Uterus (tissue), 3 donors: ENCODE measurements at regions not wholly inside any gene's neighbourhood (a gene's known extent, or its start where the extent isn't known, plus 50 kb on each side); places are given as distances from the start of the nearest gene placed in this dataset.

Experiments
- DNase-seq, 2 donors: peaks; one replicate each; pipeline ENCODE4 v3.0.0-alpha.2; 2019 to 2020
- H3K27ac ChIP-seq, 2 donors: fragments of 200-600 bp; sonication (generic); 1 replicate in 1 of 2; 2 replicates in 1 of 2; pipeline ENCODE4 v1.5.1; 2016 to 2018
- H3K27me3 ChIP-seq, 2 donors: fragments of 200-600 bp; sonication (generic); one replicate each; pipeline ENCODE4 v1.5.1; 2018 to 2019; ENCODE audit warnings: control low read depth in 1 of 2
- H3K36me3 ChIP-seq, 2 donors: fragments of 200-600 bp; sonication (generic); one replicate each; pipeline ENCODE4 v1.5.1; 2019; ENCODE audit warnings: control low read depth in 1 of 2
- H3K4me1 ChIP-seq, 2 donors: fragments of 200-600 bp; sonication (generic); one replicate each; pipeline ENCODE4 v1.5.1; 2018 to 2019; ENCODE audit warnings: control low read depth in 1 of 2
- H3K4me3 ChIP-seq, 2 donors: fragments of 200-600 bp; sonication (generic); 1 replicate in 1 of 2; 2 replicates in 1 of 2; pipeline ENCODE4 v1.5.1; 2018 to 2019; ENCODE audit warnings: mild to moderate bottlenecking in 1 of 2
- H3K9me3 ChIP-seq, 2 donors: fragments of 200-600 bp; sonication (generic); one replicate each; pipeline ENCODE4 v1.5.1; 2019; ENCODE audit warnings: control low read depth in 1 of 2
- POLR2A ChIP-seq, 2 donors: fragments of 450-650 bp; IDR thresholded peaks; one replicate each; pipeline ENCODE4 v1.6.1; 2016; ENCODE audit warnings: antibody characterized with exemption in 2 of 2, mild to moderate bottlenecking in 1 of 2, moderate library complexity in 1 of 2
- intact Hi-C: fragments of 100-400 bp; cut with DNase I; formaldehyde crosslinking; loops from one replicate; pipeline ENCODE4 v1.15.1; 2023; ENCODE audit warnings: low total_unique reads
- TF ChIP-seq, protein P1 (sequence below), 4 experiments: fragments of 200-600 bp in 2 of 4; fragments of 450-650 bp in 2 of 4; sonication (generic) in 2 of 4; IDR thresholded peaks; one replicate each; pipeline ENCODE4 v1.5.1; 2016 to 2019; ENCODE audit warnings: antibody characterized with exemption in 4 of 4, mild to moderate bottlenecking in 2 of 4, moderate library complexity in 1 of 4
- donor health status: DM: yes; HTN: yes; CAD: no.

GRCh38 chr3:152197937-152198336 is 70.8 kb upstream of the MBNL1 start:
- H3K36me3 ChIP-seq: no peaks in the 10 kb centered on the region
- DNase-seq: no peak
- TF ChIP-seq POLR2A (IDR thresholded peaks at IDR 0.05): no peak
- TF ChIP-seq, protein P1, sequence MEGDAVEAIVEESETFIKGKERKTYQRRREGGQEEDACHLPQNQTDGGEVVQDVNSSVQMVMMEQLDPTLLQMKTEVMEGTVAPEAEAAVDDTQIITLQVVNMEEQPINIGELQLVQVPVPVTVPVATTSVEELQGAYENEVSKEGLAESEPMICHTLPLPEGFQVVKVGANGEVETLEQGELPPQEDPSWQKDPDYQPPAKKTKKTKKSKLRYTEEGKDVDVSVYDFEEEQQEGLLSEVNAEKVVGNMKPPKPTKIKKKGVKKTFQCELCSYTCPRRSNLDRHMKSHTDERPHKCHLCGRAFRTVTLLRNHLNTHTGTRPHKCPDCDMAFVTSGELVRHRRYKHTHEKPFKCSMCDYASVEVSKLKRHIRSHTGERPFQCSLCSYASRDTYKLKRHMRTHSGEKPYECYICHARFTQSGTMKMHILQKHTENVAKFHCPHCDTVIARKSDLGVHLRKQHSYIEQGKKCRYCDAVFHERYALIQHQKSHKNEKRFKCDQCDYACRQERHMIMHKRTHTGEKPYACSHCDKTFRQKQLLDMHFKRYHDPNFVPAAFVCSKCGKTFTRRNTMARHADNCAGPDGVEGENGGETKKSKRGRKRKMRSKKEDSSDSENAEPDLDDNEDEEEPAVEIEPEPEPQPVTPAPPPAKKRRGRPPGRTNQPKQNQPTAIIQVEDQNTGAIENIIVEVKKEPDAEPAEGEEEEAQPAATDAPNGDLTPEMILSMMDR (IDR thresholded peaks at IDR 0.05): no peak
- H3K27me3 ChIP-seq: no peaks in the 10 kb centered on the region
- H3K27ac ChIP-seq: peak overlapping the region; percentile 83 to 94
- no peak overlapping the region for H3K4me3 ChIP-seq
- H3K4me1 ChIP-seq: peaks cover 0 to 10% of the 10 kb centered on the region in 2 donors
- no peaks in the 10 kb centered on the region for H3K9me3 ChIP-seq
- intact Hi-C loops: no loop called here

- intact Hi-C loops: no loop called here
- H3K4me1 ChIP-seq: peaks cover 0 to 10% of the 10 kb centered on the region in 2 donors
- no peaks in the 10 kb centered on the region for H3K36me3 ChIP-seq
Observed at GRCh38 chr3:152198665-152199064, 70.1 kb upstream of the MBNL1 start.

GRCh38 chr3:152199102-152199840 is 69.5 kb upstream of the MBNL1 start:
- Histone ChIP-seq H3K27me3 (no peaks in the 10 kb centered on the region), H3K27ac (peak overlapping the region; percentile 83 to 94), H3K4me1 (peaks cover 0 to 10% of the 10 kb centered on the region in 2 donors), H3K4me3 (no peak overlapping the region), H3K9me3 (no peaks in the 10 kb centered on the region), H3K36me3 (no peaks in the 10 kb centered on the region)
- TF ChIP-seq, protein P1 (IDR thresholded peaks at IDR 0.05): no peak
- TF ChIP-seq POLR2A (IDR thresholded peaks at IDR 0.05): no peak
- intact Hi-C loops: no loop called here
- no peak for DNase-seq

More at GRCh38 chr3:152198665-152199064, 70.1 kb upstream of the MBNL1 start:
- peak overlapping the region; percentile 83 to 94 for H3K27ac ChIP-seq
- TF ChIP-seq POLR2A (IDR thresholded peaks at IDR 0.05): no peak
- TF ChIP-seq, protein P1 (IDR thresholded peaks at IDR 0.05): no peak
- DNase-seq: no peak
- H3K27me3 ChIP-seq: no peaks in the 10 kb centered on the region
- no peak overlapping the region for H3K4me3 ChIP-seq
- no peaks in the 10 kb centered on the region for H3K9me3 ChIP-seq

GRCh38 chr3:152200476-152201420 is 68.0 kb upstream of the MBNL1 start:
- TF ChIP-seq POLR2A (IDR thresholded peaks at IDR 0.05): no peak
- TF ChIP-seq, protein P1 (IDR thresholded peaks at IDR 0.05): no peak
- intact Hi-C loops: loop anchor here (10.0 kb wide), 1 partner anchor 64 kb away; the partner anchor contains the start of gene MBNL1
- no peaks in the 10 kb centered on the region for H3K27me3 ChIP-seq
- H3K27ac ChIP-seq: peak overlapping the region; percentile 83 to 94
- H3K9me3 ChIP-seq: no peaks in the 10 kb centered on the region
- DNase-seq: no peak
- no peaks in the 10 kb centered on the region for H3K36me3 ChIP-seq
- peaks cover 0 to 10% of the 10 kb centered on the region in 2 donors for H3K4me1 ChIP-seq
- H3K4me3 ChIP-seq: peak overlapping the region; percentile 14 to 20
